Suprapubic skin (tissue), 4 donors: ENCODE measurements at regions not wholly inside any gene's neighbourhood (a gene's known extent, or its start where the extent isn't known, plus 50 kb on each side); places are given as distances from the start of the nearest gene placed in this dataset.

Source experiments
- DNase-seq, 2 donors: peaks; one replicate each; pipeline ENCODE4 v3.0.0-alpha.2; 2019; ENCODE audit warnings: low spot score in 2 of 2
- H3K27ac ChIP-seq: fragments of 200-600 bp; sonication (generic); one replicate; pipeline ENCODE4 v1.5.1; 2019
- H3K27me3 ChIP-seq: fragments of 200-600 bp; sonication (generic); one replicate; pipeline ENCODE4 v1.5.1; 2019
- H3K36me3 ChIP-seq: fragments of 200-600 bp; sonication (generic); one replicate; pipeline ENCODE4 v1.5.1; 2019
- H3K4me1 ChIP-seq: fragments of 200-600 bp; sonication (generic); one replicate; pipeline ENCODE4 v1.5.1; 2019
- H3K4me3 ChIP-seq: fragments of 200-600 bp; sonication (generic); one replicate; pipeline ENCODE4 v1.5.1; 2019; ENCODE audit warnings: mild to moderate bottlenecking
- H3K9me3 ChIP-seq: fragments of 200-600 bp; sonication (generic); one replicate; pipeline ENCODE4 v1.5.1; 2019
- EP300 ChIP-seq: sonication (generic); formaldehyde crosslinking; IDR thresholded peaks from one replicate; pipeline ENCODE4 v1.6.1; 2017; ENCODE audit warnings: antibody characterized with exemption
- POLR2A ChIP-seq, 2 donors: fragments of 450-650 bp; IDR thresholded peaks; one replicate each; pipeline ENCODE4 v1.6.1; 2017; ENCODE audit warnings: antibody characterized with exemption in 2 of 2, mild to moderate bottlenecking in 2 of 2, moderate library complexity in 2 of 2
- POLR2AphosphoS5 ChIP-seq, 3 donors: sonication (generic); formaldehyde crosslinking; IDR thresholded peaks; one replicate each; pipeline ENCODE4 v1.6.1; 2017; ENCODE audit warnings: antibody characterized with exemption in 3 of 3
- whole genome bisulfite sequencing: methylation state at CpG from one replicate; pipeline ENCODE4 v1.1.5; 2018; 5-methylcytosine and 5-hydroxymethylcytosine counted together
- TF ChIP-seq, protein P1 (sequence below), 2 donors: fragments of 200-600 bp in 1 of 2; fragments of 450-650 bp in 1 of 2; sonication (generic) in 1 of 2; IDR thresholded peaks; one replicate each; pipeline ENCODE4 v1.5.1; 2016 to 2019; ENCODE audit warnings: antibody characterized with exemption in 2 of 2, mild to moderate bottlenecking in 1 of 2, moderate library complexity in 1 of 2

DNA sequence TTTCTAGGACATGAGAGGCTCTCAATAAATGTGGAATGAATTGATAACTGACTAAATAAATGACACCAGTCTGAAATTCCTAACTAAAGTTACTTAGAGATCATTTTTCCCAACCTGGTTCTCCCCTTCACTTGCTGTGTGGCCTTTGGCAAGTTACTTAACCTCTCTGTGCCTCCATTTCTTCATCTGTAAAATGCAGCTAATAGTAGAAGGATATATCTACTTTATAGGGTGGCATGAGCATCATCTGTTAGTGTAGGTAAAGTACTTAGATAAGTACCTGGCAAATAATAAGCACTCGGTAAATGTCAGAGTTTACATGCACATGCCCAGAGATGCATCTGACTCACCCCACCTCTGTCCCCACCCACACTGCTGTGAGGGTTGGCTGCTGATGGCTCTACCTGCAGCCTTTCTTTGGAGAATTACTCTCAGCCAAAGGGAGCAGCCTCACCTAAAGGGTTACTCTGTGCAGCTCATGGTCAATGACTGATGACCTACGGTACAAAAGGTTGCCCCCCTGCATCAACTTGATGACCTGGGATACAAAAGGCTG is 139.3 kb downstream of the CHIC2 start:
- WGBS = 73% methylated on average over 1 of the region's 2 CpGs
- Histone ChIP-seq H3K36me3 (no peaks in the 10 kb centered on the region), H3K4me3 (no peak overlapping the region), H3K9me3 (no peaks in the 10 kb centered on the region), H3K4me1 (peaks cover 5% of the 10 kb centered on the region), H3K27me3 (no peaks in the 10 kb centered on the region), H3K27ac (no peak overlapping the region)
- TF ChIP-seq POLR2AphosphoS5 (IDR thresholded peaks at IDR 0.05) (no peak), POLR2A (IDR thresholded peaks at IDR 0.05) (no peak), EP300 (no peak)
- TF ChIP-seq, protein P1, sequence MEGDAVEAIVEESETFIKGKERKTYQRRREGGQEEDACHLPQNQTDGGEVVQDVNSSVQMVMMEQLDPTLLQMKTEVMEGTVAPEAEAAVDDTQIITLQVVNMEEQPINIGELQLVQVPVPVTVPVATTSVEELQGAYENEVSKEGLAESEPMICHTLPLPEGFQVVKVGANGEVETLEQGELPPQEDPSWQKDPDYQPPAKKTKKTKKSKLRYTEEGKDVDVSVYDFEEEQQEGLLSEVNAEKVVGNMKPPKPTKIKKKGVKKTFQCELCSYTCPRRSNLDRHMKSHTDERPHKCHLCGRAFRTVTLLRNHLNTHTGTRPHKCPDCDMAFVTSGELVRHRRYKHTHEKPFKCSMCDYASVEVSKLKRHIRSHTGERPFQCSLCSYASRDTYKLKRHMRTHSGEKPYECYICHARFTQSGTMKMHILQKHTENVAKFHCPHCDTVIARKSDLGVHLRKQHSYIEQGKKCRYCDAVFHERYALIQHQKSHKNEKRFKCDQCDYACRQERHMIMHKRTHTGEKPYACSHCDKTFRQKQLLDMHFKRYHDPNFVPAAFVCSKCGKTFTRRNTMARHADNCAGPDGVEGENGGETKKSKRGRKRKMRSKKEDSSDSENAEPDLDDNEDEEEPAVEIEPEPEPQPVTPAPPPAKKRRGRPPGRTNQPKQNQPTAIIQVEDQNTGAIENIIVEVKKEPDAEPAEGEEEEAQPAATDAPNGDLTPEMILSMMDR (IDR thresholded peaks at IDR 0.05) = no peak
- no peak for DNase-seq

DNA sequence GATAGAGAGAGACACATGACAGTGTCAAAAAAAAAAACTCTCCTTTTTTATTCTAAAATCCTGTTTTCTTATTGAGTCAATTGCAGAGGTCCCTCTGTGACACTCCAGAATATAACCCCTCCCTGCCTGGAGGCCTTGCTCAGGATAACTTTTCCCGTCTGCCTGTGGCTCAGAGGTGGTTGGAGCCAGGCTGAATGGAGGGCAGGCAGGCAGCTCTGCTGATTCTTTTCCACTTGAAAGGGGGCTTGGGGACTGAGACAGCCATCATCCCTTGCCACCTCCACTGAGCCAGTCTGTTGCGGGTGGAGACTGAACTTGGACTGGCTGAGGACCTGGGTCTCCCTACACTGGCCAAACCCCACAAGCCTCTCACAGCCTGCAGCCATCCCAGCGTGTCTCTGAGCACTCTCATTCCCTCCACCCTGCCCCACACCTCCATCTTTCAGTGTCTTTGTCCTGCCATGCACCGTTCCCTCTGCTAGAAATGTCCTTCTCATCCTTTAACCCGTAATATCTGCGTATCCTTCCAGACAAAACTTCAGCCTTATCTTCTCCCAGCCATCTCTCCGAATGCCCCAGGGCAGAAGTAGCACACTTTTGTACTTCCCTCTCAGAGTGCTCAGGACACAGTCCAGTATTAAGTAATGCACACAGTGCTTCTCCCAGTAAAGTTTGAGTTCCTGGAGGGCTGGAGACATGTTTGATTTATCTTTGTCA is 139.9 kb downstream of the CHIC2 start:
- DNase-seq = no peak
- WGBS = 67% methylated on average over 7 of the region's 7 CpGs
- no peak overlapping the region for H3K4me3 ChIP-seq
- H3K4me1 ChIP-seq = peaks cover 7% of the 10 kb centered on the region
- H3K9me3 ChIP-seq = no peaks in the 10 kb centered on the region
- TF ChIP-seq EP300 (no peak), POLR2A (IDR thresholded peaks at IDR 0.05) (no peak), POLR2AphosphoS5 (IDR thresholded peaks at IDR 0.05) (no peak)
- TF ChIP-seq, protein P1 (IDR thresholded peaks at IDR 0.05) = no peak
- H3K27ac ChIP-seq = no peak overlapping the region
- H3K36me3 ChIP-seq = no peaks in the 10 kb centered on the region
- H3K27me3 ChIP-seq = no peaks in the 10 kb centered on the region

DNA sequence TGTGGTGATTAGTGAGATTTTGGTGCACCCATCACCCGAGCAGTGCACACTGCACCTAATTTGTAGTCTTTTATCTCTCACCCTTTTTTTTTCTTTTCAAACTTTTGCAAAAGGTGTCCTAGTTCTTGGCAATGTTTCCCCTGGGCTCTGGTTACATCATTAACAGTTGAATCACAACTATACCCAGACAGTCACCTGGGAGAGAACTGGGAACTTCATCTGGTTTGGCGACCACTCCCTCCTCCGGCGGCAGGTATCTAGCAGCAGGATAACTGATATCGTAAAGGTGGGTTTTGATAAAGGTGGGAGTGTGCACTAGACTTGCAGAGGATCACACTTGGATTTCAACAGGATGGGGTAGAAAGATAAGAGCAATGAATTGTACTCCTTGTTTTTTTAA is 140.5 kb downstream of the CHIC2 start:
- H3K4me1 ChIP-seq = peaks cover 10% of the 10 kb centered on the region
- TF ChIP-seq EP300 = no peak
- no peak for TF ChIP-seq POLR2AphosphoS5 (IDR thresholded peaks at IDR 0.05)
- no peak for TF ChIP-seq POLR2A (IDR thresholded peaks at IDR 0.05)
- TF ChIP-seq, protein P1 (IDR thresholded peaks at IDR 0.05) = no peak
- no peaks in the 10 kb centered on the region for H3K36me3 ChIP-seq
- WGBS = 72% methylated on average over 5 of the region's 5 CpGs
- no peak for DNase-seq
- H3K27ac ChIP-seq = no peak overlapping the region
- no peaks in the 10 kb centered on the region for H3K9me3 ChIP-seq
- H3K27me3 ChIP-seq = no peaks in the 10 kb centered on the region
- no peak overlapping the region for H3K4me3 ChIP-seq

DNA sequence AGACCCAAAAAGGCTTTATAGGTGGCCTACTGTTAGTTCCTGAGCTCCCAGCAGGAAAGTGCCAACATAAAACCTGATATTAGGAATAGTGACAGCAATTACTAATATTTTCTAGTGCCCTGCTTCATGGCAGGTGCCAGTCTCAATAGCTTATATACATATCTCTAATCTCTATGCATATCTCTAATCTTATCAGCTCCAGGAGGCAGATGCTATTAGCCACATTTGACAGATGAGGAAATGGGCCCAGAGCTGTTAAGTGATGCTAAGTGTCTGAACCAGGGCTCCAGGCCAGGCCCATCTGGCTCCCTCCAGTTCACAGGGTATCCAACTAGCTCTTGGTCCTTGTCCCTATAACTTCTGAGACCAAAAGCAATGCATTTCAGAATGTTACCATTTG is 142.5 kb downstream of the CHIC2 start:
- Histone ChIP-seq H3K27ac (no peak overlapping the region), H3K36me3 (no peaks in the 10 kb centered on the region)
- no peak for TF ChIP-seq POLR2A (IDR thresholded peaks at IDR 0.05)
- no peak for TF ChIP-seq POLR2AphosphoS5 (IDR thresholded peaks at IDR 0.05)
- TF ChIP-seq, protein P1 (IDR thresholded peaks at IDR 0.05) = no peak
- TF ChIP-seq EP300 = no peak

DNA sequence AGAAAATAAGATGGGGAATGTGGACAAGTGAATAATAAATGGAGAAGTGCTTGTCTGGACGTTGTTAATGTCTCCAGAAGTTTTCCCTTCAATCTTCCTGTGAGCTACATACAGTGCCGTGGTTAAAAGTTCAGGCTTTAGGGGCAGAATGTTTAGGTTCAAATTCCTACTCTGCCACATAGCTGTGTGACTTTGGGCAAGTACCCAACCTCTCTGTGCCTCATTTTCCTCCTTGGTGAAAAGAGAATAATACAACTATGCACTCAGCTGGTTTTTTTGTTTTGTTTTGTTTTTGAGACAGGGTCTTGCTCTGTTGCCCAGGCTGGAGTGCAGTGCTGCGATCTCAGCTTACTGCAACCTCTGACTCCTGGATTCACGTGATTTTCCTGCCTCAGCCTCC is 143.5 kb downstream of the CHIC2 start:
- Histone ChIP-seq H3K9me3 (no peaks in the 10 kb centered on the region), H3K4me3 (no peak overlapping the region), H3K27me3 (no peaks in the 10 kb centered on the region), H3K4me1 (peaks cover 20% of the 10 kb centered on the region), H3K27ac (no peak overlapping the region), H3K36me3 (no peaks in the 10 kb centered on the region)
- 91% methylated on average over 4 of the region's 4 CpGs for WGBS
- TF ChIP-seq EP300 (no peak), POLR2A (IDR thresholded peaks at IDR 0.05) (no peak), POLR2AphosphoS5 (IDR thresholded peaks at IDR 0.05) (no peak)
- TF ChIP-seq, protein P1 (IDR thresholded peaks at IDR 0.05) = no peak
- no peak for DNase-seq

More for the DNA sequence above, 142.5 kb downstream of the CHIC2 start:
- no peaks in the 10 kb centered on the region for H3K27me3 ChIP-seq
- DNase-seq = no peak
- peaks cover 17% of the 10 kb centered on the region for H3K4me1 ChIP-seq
- H3K4me3 ChIP-seq = no peak overlapping the region
- H3K9me3 ChIP-seq = no peaks in the 10 kb centered on the region
